ENCODE measurements at regions not wholly inside any gene's neighbourhood (a gene's known extent, or its start where the extent isn't known, plus 50 kb on each side); places are given as distances from the start of the nearest gene placed in this dataset.

GRCh38 chr11:81331088-81331487, 1402.6 kb downstream of the FAM181B start:
- TF ChIP-seq SP1 (IDR thresholded peaks at IDR 0.05) (no peak), PKNOX1 (IDR thresholded peaks at IDR 0.05) (no peak), CTBP1 (IDR thresholded peaks at IDR 0.05; ENCODE audit: borderline replicate concordance) (no peak), TARDBP (IDR thresholded peaks at IDR 0.05) (no peak)
